GM23248 (cell line): ENCODE measurements at regions not wholly inside any gene's neighbourhood (a gene's known extent, or its start where the extent isn't known, plus 50 kb on each side); places are given as distances from the start of the nearest gene placed in this dataset.

Experiments
- DNase-seq: peaks from one replicate; pipeline ENCODE4 v3.0.0-alpha.2; 2015
- H2AFZ ChIP-seq: fragments of 200-600 bp; sonication (generic); 2 replicates; pipeline ENCODE4 v1.6.1; 2016; ENCODE audit warnings: antibody characterized with exemption
- H3F3A ChIP-seq: fragments of 200-600 bp; sonication (generic); 2 replicates; pipeline ENCODE4 v1.6.1; 2016; ENCODE audit warnings: mild to moderate bottlenecking, antibody characterized with exemption, mixed run types; ENCODE audit not compliant: insufficient read depth
- H3K27ac ChIP-seq: fragments of 200-600 bp; sonication (generic); 2 replicates; pipeline ENCODE4 v1.5.1; 2016; ENCODE audit warnings: mild to moderate bottlenecking
- H3K27me3 ChIP-seq: fragments of 200-600 bp; sonication (generic); replicated peaks from 2 replicates; pipeline ENCODE4 v1.6.1; 2016; ENCODE audit warnings: mild to moderate bottlenecking; ENCODE audit not compliant: insufficient read depth
- H3K36me3 ChIP-seq: fragments of 200-600 bp; sonication (generic); 2 replicates; pipeline ENCODE4 v1.6.1; 2016; ENCODE audit warnings: low read depth, mild to moderate bottlenecking
- H3K4me1 ChIP-seq: fragments of 200-600 bp; sonication (generic); 2 replicates; pipeline ENCODE4 v1.6.1; 2016; ENCODE audit warnings: mild to moderate bottlenecking; ENCODE audit not compliant: insufficient read depth
- H3K4me2 ChIP-seq: fragments of 200-600 bp; sonication (generic); one replicate; pipeline ENCODE4 v1.6.1; 2016; ENCODE audit warnings: mild to moderate bottlenecking; ENCODE audit not compliant: unreplicated experiment
- H3K4me3 ChIP-seq: fragments of 200-600 bp; sonication (generic); 2 replicates; pipeline ENCODE4 v1.5.1; 2016; ENCODE audit warnings: mild to moderate bottlenecking
- H3K79me2 ChIP-seq: fragments of 200-600 bp; sonication (generic); 2 replicates; pipeline ENCODE4 v1.6.1; 2016; ENCODE audit warnings: mild to moderate bottlenecking; ENCODE audit not compliant: insufficient read depth
- H3K9ac ChIP-seq: fragments of 200-600 bp; sonication (generic); 2 replicates; pipeline ENCODE4 v1.6.1; 2016; ENCODE audit warnings: mild to moderate bottlenecking
- H3K9me2 ChIP-seq: fragments of 200-600 bp; sonication (generic); 2 replicates; pipeline ENCODE4 v1.6.1; 2016; ENCODE audit warnings: mixed run types, mild to moderate bottlenecking, moderate library complexity; ENCODE audit not compliant: insufficient read depth
- H3K9me3 ChIP-seq: fragments of 200-600 bp; sonication (generic); one replicate; pipeline ENCODE4 v1.6.1; 2017; ENCODE audit warnings: low read depth
- H4K20me1 ChIP-seq: fragments of 200-600 bp; sonication (generic); 2 replicates; pipeline ENCODE4 v1.6.0; 2016; ENCODE audit not compliant: insufficient read depth
- EZH2 ChIP-seq: fragments of 200-600 bp; sonication (generic); IDR thresholded peaks from 2 replicates; pipeline ENCODE4 v1.6.1; 2018; ENCODE audit warnings: antibody characterized with exemption, mild to moderate bottlenecking; ENCODE audit not compliant: insufficient read depth, poor library complexity, severe bottlenecking
- EZH2phosphoT487 ChIP-seq: fragments of 200-600 bp; sonication (generic); IDR thresholded peaks from 2 replicates; pipeline ENCODE4 v1.6.1; 2018; ENCODE audit warnings: antibody characterized with exemption, moderate library complexity, mild to moderate bottlenecking, low read depth; ENCODE audit not compliant: insufficient read depth
- WGBS, 2 experiments: methylation state at CpG; one replicate each; pipeline ENCODE4 v1.1.6; 2015 to 2017; ENCODE audit warnings: low lambda C conversion rate in 2 of 2, low coverage in 1 of 2; ENCODE audit errors: missing lambda C conversion rate in 2 of 2; 5-methylcytosine and 5-hydroxymethylcytosine counted together
- in situ Hi-C: fragments of 300-500 bp; cut with MboI; formaldehyde crosslinking; loops from 2 replicates; pipeline ENCODE4 v1.15.0; 2020

DNA sequence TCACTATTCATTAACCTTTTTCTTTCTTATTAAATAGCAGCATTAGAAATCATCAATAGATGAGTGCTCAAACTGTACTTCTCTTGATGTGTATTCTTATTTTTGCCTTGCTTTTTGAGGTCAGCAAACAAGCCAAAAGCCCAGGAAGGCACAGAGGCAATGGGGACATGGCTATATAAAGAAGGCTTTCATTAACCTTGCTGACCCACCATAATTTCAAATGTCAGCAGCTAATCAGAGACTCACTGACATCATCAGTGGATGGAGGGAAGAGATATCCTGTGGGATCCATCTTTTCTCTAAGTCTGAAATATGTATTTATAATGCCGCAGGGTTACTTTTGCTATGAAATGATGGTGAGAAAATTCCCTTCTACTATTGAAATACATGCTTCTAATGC lies 1162.8 kb upstream of the ACVR2A start:
- Histone ChIP-seq H3F3A (no peaks in the 10 kb centered on the region), H3K79me2 (no peaks in the 10 kb centered on the region), H3K9me3 (no peaks in the 10 kb centered on the region), H3K4me3 (no peak overlapping the region), H4K20me1 (no peaks in the 10 kb centered on the region), H3K4me1 (no peaks in the 10 kb centered on the region), H3K27me3 (no peaks in the 10 kb centered on the region), H3K9me2 (no peaks in the 10 kb centered on the region), H3K27ac (no peak overlapping the region), H2AFZ (no peak overlapping the region), H3K4me2 (no peak overlapping the region), H3K9ac (no peak overlapping the region), H3K36me3 (no peaks in the 10 kb centered on the region)
- DNase-seq: no peak
- TF ChIP-seq EZH2phosphoT487 (no peak), EZH2 (no peak)
- in situ Hi-C loops: no loop called here
- WGBS, 2 experiments: 91% methylated on average over 1 of the region's 1 CpG

DNA sequence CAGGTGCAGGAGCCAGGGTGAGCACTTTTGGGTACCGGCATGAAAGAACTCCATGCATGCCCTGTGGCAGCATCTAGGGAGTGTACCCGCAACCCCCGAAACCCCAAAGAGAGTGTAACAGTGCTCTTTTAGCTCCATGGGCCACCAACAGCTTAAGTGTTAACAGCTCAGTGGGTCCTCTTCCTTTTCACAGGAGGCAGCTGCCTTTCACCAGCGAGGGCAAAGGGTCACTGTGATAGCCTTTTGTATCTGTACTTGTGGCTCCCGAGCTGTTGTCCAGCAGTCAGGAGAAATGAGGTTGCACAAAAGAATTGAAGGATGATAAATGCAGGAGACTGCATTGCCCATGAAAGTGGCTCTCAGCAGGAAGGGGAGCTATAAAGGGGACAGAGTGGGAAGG lies 1166.3 kb upstream of the ACVR2A start:
- in situ Hi-C loops: no loop called here
- H4K20me1 ChIP-seq: no peaks in the 10 kb centered on the region
- H3K27me3 ChIP-seq: no peaks in the 10 kb centered on the region
- no peaks in the 10 kb centered on the region for H3K9me3 ChIP-seq
- no peaks in the 10 kb centered on the region for H3K4me1 ChIP-seq
- H3K36me3 ChIP-seq: no peaks in the 10 kb centered on the region
- no peak overlapping the region for H2AFZ ChIP-seq
- H3F3A ChIP-seq: no peaks in the 10 kb centered on the region
- TF ChIP-seq EZH2: no peak
- TF ChIP-seq EZH2phosphoT487: no peak
- no peak overlapping the region for H3K27ac ChIP-seq
- no peak overlapping the region for H3K4me3 ChIP-seq
- no peak overlapping the region for H3K9ac ChIP-seq
- no peak for DNase-seq
- WGBS, 2 experiments: 70 to 79% methylated on average over 5 of the region's 5 CpGs
- H3K9me2 ChIP-seq: no peaks in the 10 kb centered on the region
- H3K79me2 ChIP-seq: no peaks in the 10 kb centered on the region
- no peak overlapping the region for H3K4me2 ChIP-seq

DNA sequence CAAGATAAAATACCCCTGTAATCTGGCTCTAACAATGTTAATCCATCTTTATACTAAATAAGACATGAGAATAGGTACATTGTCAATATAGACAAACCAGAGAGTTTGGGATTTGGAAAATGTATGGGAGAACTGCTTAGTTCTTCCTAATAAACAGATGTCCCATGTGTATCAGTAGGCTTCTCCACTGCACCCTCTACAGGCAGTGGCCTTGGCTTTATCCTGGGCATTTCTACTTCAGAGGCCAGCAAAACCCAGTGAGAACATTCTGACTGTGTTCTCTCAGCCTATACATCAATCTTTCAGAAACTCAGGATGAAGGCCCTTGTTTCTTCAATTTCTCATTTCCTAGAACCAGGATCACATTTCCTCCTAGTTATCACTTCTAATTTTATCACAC lies 1167.5 kb upstream of the ACVR2A start:
- Histone ChIP-seq H3K4me3 (no peak overlapping the region), H3K9me3 (no peaks in the 10 kb centered on the region), H3F3A (no peaks in the 10 kb centered on the region), H2AFZ (no peak overlapping the region), H3K27ac (no peak overlapping the region), H3K4me1 (no peaks in the 10 kb centered on the region), H3K9me2 (no peaks in the 10 kb centered on the region), H3K9ac (no peak overlapping the region), H3K36me3 (no peaks in the 10 kb centered on the region), H3K4me2 (no peak overlapping the region), H3K27me3 (no peaks in the 10 kb centered on the region), H3K79me2 (no peaks in the 10 kb centered on the region), H4K20me1 (no peaks in the 10 kb centered on the region)
- TF ChIP-seq EZH2: no peak
- TF ChIP-seq EZH2phosphoT487: no peak
- DNase-seq: peak; percentile 8
- in situ Hi-C loops: no loop called here

DNA sequence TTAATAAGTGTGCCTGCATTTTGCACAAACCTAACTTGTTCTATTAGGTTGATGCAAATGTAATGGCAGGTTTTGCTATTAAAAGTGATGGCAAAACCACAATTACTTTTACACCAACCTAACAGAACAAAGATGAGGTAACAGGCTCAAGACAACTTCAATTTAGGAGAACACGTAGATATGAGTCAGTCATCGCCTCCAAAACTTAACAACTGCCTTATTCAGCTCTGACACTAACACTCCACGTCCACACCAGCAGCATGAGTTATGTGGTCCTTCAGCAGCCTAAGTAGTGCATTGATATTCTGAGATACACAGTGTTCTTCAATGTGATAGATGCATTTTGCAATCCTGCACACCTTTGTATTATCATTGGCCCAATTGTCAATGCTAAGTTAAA lies 1175.1 kb upstream of the ACVR2A start:
- TF ChIP-seq EZH2: no peak
- in situ Hi-C loops: loop anchor here (25.0 kb wide), 1 partner anchor 357 kb away; no protein-coding TSS in a partner anchor
- Histone ChIP-seq H3K4me3 (no peak overlapping the region), H2AFZ (no peak overlapping the region), H3K27me3 (no peaks in the 10 kb centered on the region), H3K36me3 (no peaks in the 10 kb centered on the region), H3K79me2 (no peaks in the 10 kb centered on the region), H3K4me1 (peaks cover 12% of the 10 kb centered on the region), H3F3A (no peaks in the 10 kb centered on the region), H3K27ac (no peak overlapping the region), H3K9ac (no peak overlapping the region), H3K9me2 (no peaks in the 10 kb centered on the region), H3K9me3 (no peaks in the 10 kb centered on the region), H3K4me2 (no peak overlapping the region), H4K20me1 (no peaks in the 10 kb centered on the region)
- no peak for DNase-seq
- 57 to 63% methylated on average over 3 of the region's 3 CpGs for WGBS, 2 experiments

DNA sequence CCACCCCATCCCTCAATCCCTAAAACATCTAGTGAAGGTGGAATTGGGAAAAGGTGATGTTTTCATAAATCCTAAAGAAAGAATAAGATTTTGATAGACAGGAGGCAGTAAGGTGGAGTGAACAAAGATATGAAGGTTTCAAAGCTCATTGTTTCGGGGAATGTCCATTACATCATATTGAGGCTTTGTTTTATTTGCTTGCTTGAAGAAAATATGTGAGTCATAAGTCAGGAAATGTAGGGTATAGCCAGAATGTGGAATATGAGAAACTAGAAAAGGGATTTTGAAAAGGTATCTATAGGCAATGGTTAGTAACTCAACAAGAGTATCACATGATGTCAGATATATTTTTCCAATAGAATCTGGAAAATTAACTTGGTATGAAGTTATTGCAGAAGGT lies 1178.5 kb upstream of the ACVR2A start:
- WGBS, 2 experiments: 82 to 91% methylated on average over 1 of the region's 1 CpG
- no peaks in the 10 kb centered on the region for H3F3A ChIP-seq
- peaks cover 12% of the 10 kb centered on the region for H3K4me1 ChIP-seq
- no peaks in the 10 kb centered on the region for H3K27me3 ChIP-seq
- no peak overlapping the region for H3K4me3 ChIP-seq
- no peak overlapping the region for H3K27ac ChIP-seq
- no peaks in the 10 kb centered on the region for H3K36me3 ChIP-seq
- H3K79me2 ChIP-seq: no peaks in the 10 kb centered on the region
- in situ Hi-C loops: loop anchor here (25.0 kb wide), 1 partner anchor 354 kb away; no protein-coding TSS in a partner anchor
- no peaks in the 10 kb centered on the region for H3K9me3 ChIP-seq
- no peak overlapping the region for H2AFZ ChIP-seq
- H4K20me1 ChIP-seq: no peaks in the 10 kb centered on the region
- TF ChIP-seq EZH2: no peak
- TF ChIP-seq EZH2phosphoT487: no peak
- H3K9ac ChIP-seq: no peak overlapping the region
- H3K9me2 ChIP-seq: no peaks in the 10 kb centered on the region
- no peak overlapping the region for H3K4me2 ChIP-seq
- peak; percentile 30 for DNase-seq
